PFSK-1 (cell line): ENCODE measurements at regions not wholly inside any gene's neighbourhood (a gene's known extent, or its start where the extent isn't known, plus 50 kb on each side); places are given as distances from the start of the nearest gene placed in this dataset.

Source experiments
- FOXP2 ChIP-seq: optimal IDR thresholded peaks from 2 replicates; pipeline ENCODE3; 2011; ENCODE audit warnings: borderline replicate concordance, control low read depth, inconsistent platforms; ENCODE audit not compliant: insufficient read depth; ENCODE audit errors: extremely low read length, extremely low read depth
- POLR2AphosphoS5 ChIP-seq: IDR thresholded peaks from 2 replicates; pipeline ENCODE4 v1.6.1; 2012; ENCODE audit warnings: low read depth, mild to moderate bottlenecking, control low read depth, low read length, moderate library complexity
- REST ChIP-seq, 2 experiments: IDR thresholded peaks; 2 replicates each; pipeline versions ENCODE4 v1.6.1 to v1.8.0; 2011 to 2012; ENCODE audit warnings: low read depth in 2 of 2, low read length in 2 of 2, control low read depth in 1 of 2, inconsistent platforms in 1 of 2, mild to moderate bottlenecking in 1 of 2, moderate library complexity in 1 of 2; ENCODE audit not compliant: insufficient read depth in 1 of 2
- SIN3A ChIP-seq: IDR thresholded peaks from 2 replicates; pipeline ENCODE4 v1.6.1; 2012; ENCODE audit warnings: mild to moderate bottlenecking, low read length, moderate library complexity, borderline replicate concordance; ENCODE audit not compliant: insufficient read depth
- TAF1 ChIP-seq: IDR thresholded peaks from 2 replicates; pipeline ENCODE4 v1.6.1; 2012; ENCODE audit warnings: low read length, control low read depth, borderline replicate concordance; ENCODE audit not compliant: insufficient read depth

- TF ChIP-seq SIN3A = no peak
- no peak for TF ChIP-seq TAF1
- TF ChIP-seq POLR2AphosphoS5 = no peak
- no peak for TF ChIP-seq REST (IDR thresholded peaks at IDR 0.05; ENCODE audit: insufficient read depth in 1 of 2, low read depth in 2 of 2, low read length in 2 of 2)
- no peak for TF ChIP-seq FOXP2
Measured at GRCh38 chr4:20359692-20360091, 108.0 kb downstream of the SLIT2 start.
